Immature natural killer cell (primary cell): ENCODE measurements at regions not wholly inside any gene's neighbourhood (a gene's known extent, or its start where the extent isn't known, plus 50 kb on each side); places are given as distances from the start of the nearest gene placed in this dataset.

ENCODE experiments used
- DNase-seq, 3 donors: peaks; one replicate each; pipeline ENCODE4 v3.0.0; 2022; ENCODE audit warnings: mixed read lengths in 1 of 3
- H3K27ac Mint-ChIP-seq, 6 donors: one replicate each; pipeline ENCODE4 v1.8.0; 2020; ENCODE audit warnings: mixed read lengths in 6 of 6, mild to moderate bottlenecking in 5 of 6, inconsistent platforms in 4 of 6, moderate library complexity in 3 of 6
- H3K27me3 Mint-ChIP-seq, 3 donors: one replicate each; pipeline ENCODE4 v1.8.0; 2020 to 2021; ENCODE audit warnings: low read depth in 3 of 3, mild to moderate bottlenecking in 3 of 3, mixed read lengths in 3 of 3, moderate library complexity in 3 of 3, inconsistent platforms in 1 of 3
- H3K36me3 Mint-ChIP-seq, 3 donors: one replicate each; pipeline ENCODE4 v1.8.0; 2020; ENCODE audit warnings: mixed read lengths in 3 of 3, inconsistent platforms in 2 of 3, mild to moderate bottlenecking in 2 of 3
- H3K4me1 Mint-ChIP-seq, 2 donors: one replicate each; pipeline ENCODE4 v1.8.0; 2020; ENCODE audit warnings: inconsistent platforms in 2 of 2, mild to moderate bottlenecking in 2 of 2, mixed read lengths in 2 of 2, moderate library complexity in 1 of 2
- H3K4me3 Mint-ChIP-seq, 5 donors: one replicate each; pipeline ENCODE4 v1.8.0; 2020; ENCODE audit warnings: mild to moderate bottlenecking in 5 of 5, mixed read lengths in 5 of 5, inconsistent platforms in 3 of 5, moderate library complexity in 3 of 5
- H3K9me3 Mint-ChIP-seq, 6 donors: one replicate each; pipeline ENCODE4 v1.8.0; 2020; ENCODE audit warnings: mild to moderate bottlenecking in 6 of 6, mixed read lengths in 6 of 6, inconsistent platforms in 4 of 6, moderate library complexity in 3 of 6

GRCh38 chr2:219766658-219767057 lies 139.2 kb downstream of the SLC4A3 start:
- DNase-seq: no peak
- no peaks in the 10 kb centered on the region for H3K4me1 Mint-ChIP-seq

DNA sequence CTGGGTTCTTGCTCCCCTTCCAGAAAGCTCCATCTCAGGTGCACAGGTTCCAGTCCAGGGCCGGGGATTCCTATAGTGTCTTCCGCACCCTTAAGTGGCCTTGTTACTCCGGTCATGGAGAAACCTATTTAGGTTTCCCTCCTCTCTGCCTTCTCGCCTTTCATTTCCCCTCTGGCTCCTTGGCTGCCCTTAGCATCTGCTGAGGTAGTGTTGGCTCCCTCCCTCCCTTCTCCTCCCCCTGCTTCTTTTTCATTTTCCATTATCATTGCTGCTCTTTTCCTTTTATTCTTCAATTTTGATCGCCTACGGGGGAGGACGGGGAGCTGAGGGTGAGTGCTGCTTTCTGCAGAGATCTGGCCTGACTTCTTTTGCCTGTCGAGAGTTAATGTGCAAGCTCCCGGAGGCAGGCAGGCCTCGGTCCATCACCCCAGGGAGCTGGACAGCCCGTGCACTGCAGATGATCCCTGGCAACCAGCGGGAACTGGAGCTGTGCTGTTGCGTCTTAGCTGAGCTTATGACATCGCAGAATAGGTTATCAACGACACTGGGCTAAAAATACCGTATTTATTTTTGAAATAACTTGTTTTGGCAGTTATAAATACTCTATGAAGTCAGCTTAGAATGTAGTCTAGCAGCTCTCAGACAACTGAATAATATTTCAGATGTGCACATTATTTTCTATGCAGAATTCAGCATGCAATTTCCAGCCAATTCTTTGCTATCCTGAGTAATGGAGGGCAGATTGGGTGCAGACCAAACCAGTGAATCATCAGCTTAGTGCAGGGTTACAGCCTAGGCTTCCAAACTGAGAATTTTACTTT lies 141.9 kb downstream of the SLC4A3 start:
- H3K27me3 Mint-ChIP-seq: peaks cover 0 to 3% (median 0%) of the 10 kb centered on the region in 3 donors
- H3K36me3 Mint-ChIP-seq: no peaks in the 10 kb centered on the region
- H3K4me3 Mint-ChIP-seq: no peak overlapping the region
- no peak overlapping the region for H3K27ac Mint-ChIP-seq
- no peak for DNase-seq
- H3K4me1 Mint-ChIP-seq: no peaks in the 10 kb centered on the region
- H3K9me3 Mint-ChIP-seq: no peaks in the 10 kb centered on the region

More at GRCh38 chr2:219766658-219767057, 139.2 kb downstream of the SLC4A3 start:
- Mint-ChIP-seq H3K27ac (no peak overlapping the region), H3K27me3 (peaks cover 0 to 3% (median 2%) of the 10 kb centered on the region in 3 donors), H3K36me3 (no peaks in the 10 kb centered on the region), H3K4me3 (no peak overlapping the region), H3K9me3 (no peaks in the 10 kb centered on the region)

GRCh38 chr2:219772103-219772635 lies 144.7 kb downstream of the SLC4A3 start:
- DNase-seq: no peak
- Mint-ChIP-seq H3K36me3 (no peaks in the 10 kb centered on the region), H3K9me3 (no peaks in the 10 kb centered on the region), H3K27me3 (peaks cover 0 to 9% (median 0%) of the 10 kb centered on the region in 3 donors), H3K4me1 (no peaks in the 10 kb centered on the region), H3K4me3 (no peak overlapping the region), H3K27ac (no peak overlapping the region)

GRCh38 chr2:219772697-219773096 lies 145.3 kb downstream of the SLC4A3 start:
- no peaks in the 10 kb centered on the region for H3K9me3 Mint-ChIP-seq
- DNase-seq: no peak
- peaks cover 0 to 9% (median 0%) of the 10 kb centered on the region in 3 donors for H3K27me3 Mint-ChIP-seq
- H3K4me3 Mint-ChIP-seq: no peak overlapping the region
- no peaks in the 10 kb centered on the region for H3K36me3 Mint-ChIP-seq
- no peaks in the 10 kb centered on the region for H3K4me1 Mint-ChIP-seq
- no peak overlapping the region for H3K27ac Mint-ChIP-seq

DNA sequence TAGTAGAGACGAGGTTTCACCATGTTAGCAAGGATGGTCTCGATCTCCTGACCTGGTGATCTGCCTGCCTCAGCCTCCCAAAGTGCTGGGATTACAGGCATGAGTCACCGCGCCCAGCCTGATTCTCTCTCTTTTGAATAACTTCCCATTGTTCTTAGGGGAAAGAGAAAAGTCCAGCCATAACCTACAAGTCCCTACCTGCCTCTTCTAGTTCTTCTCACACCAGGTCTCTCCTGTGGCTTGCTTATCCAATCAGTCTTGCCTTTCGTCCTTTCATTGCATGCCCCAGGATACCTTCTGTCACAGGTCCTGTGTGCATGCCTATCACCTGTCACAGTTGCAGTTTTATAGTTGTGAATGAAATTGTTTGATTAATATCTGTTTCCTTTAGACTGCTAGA lies 148.1 kb downstream of the SLC4A3 start:
- Mint-ChIP-seq H3K4me1 (no peaks in the 10 kb centered on the region), H3K9me3 (no peaks in the 10 kb centered on the region), H3K27ac (no peak overlapping the region), H3K27me3 (peaks cover 0 to 8% (median 0%) of the 10 kb centered on the region in 3 donors), H3K4me3 (no peak overlapping the region), H3K36me3 (no peaks in the 10 kb centered on the region)
- DNase-seq: no peak

- H3K27me3 Mint-ChIP-seq: peaks cover 0 to 8% (median 0%) of the 10 kb centered on the region in 3 donors
- no peaks in the 10 kb centered on the region for H3K4me1 Mint-ChIP-seq
- H3K4me3 Mint-ChIP-seq: no peak overlapping the region
- DNase-seq: no peak
- H3K36me3 Mint-ChIP-seq: no peaks in the 10 kb centered on the region
- H3K27ac Mint-ChIP-seq: no peak overlapping the region
- no peaks in the 10 kb centered on the region for H3K9me3 Mint-ChIP-seq
These were observed 150.0 kb downstream of the SLC4A3 start for GRCh38 chr2:219777388-219777787.

DNA sequence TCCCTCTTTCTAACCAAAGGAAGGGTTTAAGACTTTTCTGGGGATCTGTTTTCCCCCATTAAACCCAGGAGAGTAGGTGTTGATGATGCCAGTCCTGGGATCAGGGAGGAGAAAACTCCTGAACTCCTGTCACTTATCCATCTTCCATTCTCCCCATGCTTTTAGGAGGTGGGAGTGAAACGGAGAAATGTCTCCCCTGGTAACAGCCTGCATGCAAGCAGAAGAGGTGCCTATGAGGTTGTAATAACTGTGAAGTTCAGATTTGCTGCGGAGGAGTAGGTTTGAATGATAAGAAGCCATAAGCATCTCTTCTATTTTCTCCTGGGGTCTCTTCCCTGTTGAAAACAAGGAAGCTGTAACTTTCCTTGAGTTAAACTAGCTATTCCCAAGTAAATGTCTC lies 150.8 kb downstream of the SLC4A3 start:
- Mint-ChIP-seq H3K27ac (no peak overlapping the region), H3K4me1 (no peaks in the 10 kb centered on the region), H3K9me3 (no peaks in the 10 kb centered on the region), H3K4me3 (no peak overlapping the region), H3K36me3 (no peaks in the 10 kb centered on the region), H3K27me3 (peaks cover 0 to 8% (median 0%) of the 10 kb centered on the region in 3 donors)
- no peak for DNase-seq

DNA sequence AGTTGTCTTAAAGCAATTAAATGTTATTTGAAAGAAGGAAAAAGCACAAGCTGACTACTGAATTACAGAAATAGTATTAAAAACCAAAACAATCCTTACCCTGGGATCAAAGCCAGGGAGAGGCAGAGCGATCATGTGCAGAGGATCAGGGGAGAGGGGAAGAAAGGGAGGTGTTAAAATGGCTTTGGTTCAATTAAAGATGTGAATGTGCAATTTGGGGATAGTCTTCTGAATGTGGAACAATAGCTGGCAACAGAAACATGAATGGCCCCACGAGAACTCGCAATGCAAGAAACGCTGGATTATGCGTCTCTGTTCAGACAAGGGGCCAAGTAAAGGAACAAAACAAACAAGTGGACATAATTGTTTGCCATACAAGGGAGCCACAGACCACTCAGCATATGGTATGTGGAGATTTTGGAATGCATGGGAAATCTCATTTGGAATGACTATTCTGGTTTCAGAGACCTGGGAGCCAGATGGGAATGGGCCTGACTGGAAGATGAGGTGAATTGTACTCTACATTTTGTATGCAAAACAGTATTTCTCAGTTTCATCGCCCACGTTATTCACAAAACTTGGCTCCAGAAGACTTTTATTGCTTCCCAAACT lies 155.4 kb downstream of the SLC4A3 start:
- Mint-ChIP-seq H3K9me3 (no peaks in the 10 kb centered on the region), H3K4me1 (no peaks in the 10 kb centered on the region), H3K27me3 (peaks cover 0 to 2% (median 1%) of the 10 kb centered on the region in 3 donors), H3K4me3 (no peak overlapping the region), H3K27ac (no peak overlapping the region), H3K36me3 (no peaks in the 10 kb centered on the region)
- DNase-seq: no peak

- no peaks in the 10 kb centered on the region for H3K36me3 Mint-ChIP-seq
- peaks cover 0 to 2% (median 0%) of the 10 kb centered on the region in 6 donors for H3K9me3 Mint-ChIP-seq
- no peak for DNase-seq
- H3K4me1 Mint-ChIP-seq: no peaks in the 10 kb centered on the region
- H3K4me3 Mint-ChIP-seq: no peak overlapping the region
- peaks cover 0 to 2% (median 1%) of the 10 kb centered on the region in 3 donors for H3K27me3 Mint-ChIP-seq
- H3K27ac Mint-ChIP-seq: no peak overlapping the region
These were observed 156.0 kb downstream of the SLC4A3 start for GRCh38 chr2:219783359-219783975.

- Mint-ChIP-seq H3K27ac (no peak overlapping the region), H3K4me1 (no peaks in the 10 kb centered on the region), H3K9me3 (peaks cover 0 to 3% (median 0%) of the 10 kb centered on the region in 6 donors), H3K36me3 (no peaks in the 10 kb centered on the region), H3K4me3 (no peak overlapping the region), H3K27me3 (peaks cover 0 to 2% (median 1%) of the 10 kb centered on the region in 3 donors)
- no peak for DNase-seq
These were observed 156.7 kb downstream of the SLC4A3 start for GRCh38 chr2:219784178-219784577.

DNA sequence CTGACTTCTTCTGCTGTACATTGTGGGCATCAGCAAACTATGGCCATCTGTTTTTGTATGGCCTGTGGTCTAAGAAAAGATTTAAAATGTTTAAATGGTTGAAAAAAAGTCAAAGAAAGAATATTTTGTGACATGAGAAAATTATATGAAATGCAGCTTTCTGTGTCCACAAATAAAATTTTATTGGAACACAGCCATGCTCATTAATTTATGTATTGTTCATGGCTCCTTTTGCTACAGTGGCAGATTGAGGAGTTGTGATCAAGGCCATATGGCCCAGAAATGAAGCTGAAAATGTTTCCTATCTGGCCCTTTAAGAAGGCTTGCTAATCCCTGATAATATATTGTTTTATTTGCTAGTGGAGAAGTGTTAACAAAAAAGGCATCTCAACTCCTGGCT lies 162.0 kb downstream of the SLC4A3 start:
- no peak overlapping the region for H3K4me3 Mint-ChIP-seq
- peaks cover 0 to 3% (median 0%) of the 10 kb centered on the region in 3 donors for H3K27me3 Mint-ChIP-seq
- DNase-seq: no peak
- H3K9me3 Mint-ChIP-seq: peaks cover 0 to 8% (median 0%) of the 10 kb centered on the region in 6 donors
- H3K27ac Mint-ChIP-seq: no peak overlapping the region
- no peaks in the 10 kb centered on the region for H3K4me1 Mint-ChIP-seq
- no peaks in the 10 kb centered on the region for H3K36me3 Mint-ChIP-seq

DNA sequence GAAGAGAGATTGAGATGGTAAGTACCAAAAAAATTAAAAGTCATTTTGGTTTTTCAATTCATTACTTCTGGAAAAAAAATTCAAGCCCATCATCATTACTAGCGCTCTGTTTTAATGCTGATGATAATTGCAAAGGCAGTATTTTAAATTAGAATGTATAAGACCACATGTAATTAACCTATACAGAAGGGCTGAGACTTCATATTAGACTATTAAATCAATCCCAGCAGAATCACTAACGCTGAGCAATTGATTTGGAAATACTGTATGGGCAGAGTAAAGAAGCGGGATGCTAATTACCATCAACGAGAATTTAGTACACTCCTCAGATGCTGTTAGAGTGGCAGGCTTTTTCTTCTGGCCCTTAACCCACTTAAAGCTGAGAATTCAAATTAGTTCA lies 165.0 kb downstream of the SLC4A3 start:
- peaks cover 0 to 3% (median 1%) of the 10 kb centered on the region in 3 donors for H3K27me3 Mint-ChIP-seq
- no peak overlapping the region for H3K27ac Mint-ChIP-seq
- DNase-seq: no peak
- H3K9me3 Mint-ChIP-seq: peaks cover 0 to 8% (median 0%) of the 10 kb centered on the region in 6 donors
- no peak overlapping the region for H3K4me3 Mint-ChIP-seq
- H3K36me3 Mint-ChIP-seq: no peaks in the 10 kb centered on the region
- H3K4me1 Mint-ChIP-seq: no peaks in the 10 kb centered on the region

DNA sequence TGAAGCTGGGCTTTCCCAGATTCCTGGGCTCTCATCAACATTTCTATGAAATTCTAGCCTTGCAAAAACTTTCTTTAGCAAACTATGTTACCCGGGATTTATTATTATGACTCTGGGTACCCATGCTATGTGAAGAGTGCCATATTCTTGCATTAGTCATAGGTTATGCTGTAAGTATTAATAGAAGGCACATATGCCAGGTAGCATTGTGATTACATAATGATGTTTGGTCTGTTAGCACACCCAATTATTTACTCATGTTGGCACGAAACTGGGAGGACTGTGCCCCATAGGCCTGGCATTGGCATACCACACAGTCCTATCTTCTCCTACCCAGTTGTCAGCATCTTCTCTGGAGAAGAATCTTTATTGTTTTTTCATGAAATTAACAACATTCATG lies 171.0 kb downstream of the SLC4A3 start:
- H3K27me3 Mint-ChIP-seq: peaks cover 0 to 1% (median 0%) of the 10 kb centered on the region in 3 donors
- DNase-seq: no peak
- H3K4me1 Mint-ChIP-seq: no peaks in the 10 kb centered on the region
- H3K4me3 Mint-ChIP-seq: no peak overlapping the region
- no peak overlapping the region for H3K27ac Mint-ChIP-seq
- no peaks in the 10 kb centered on the region for H3K9me3 Mint-ChIP-seq
- no peaks in the 10 kb centered on the region for H3K36me3 Mint-ChIP-seq

GRCh38 chr2:219803294-219803693 lies 175.9 kb downstream of the SLC4A3 start:
- Mint-ChIP-seq H3K27me3 (no peaks in the 10 kb centered on the region), H3K4me1 (no peaks in the 10 kb centered on the region), H3K4me3 (no peak overlapping the region), H3K36me3 (no peaks in the 10 kb centered on the region), H3K9me3 (peaks cover 0 to 1% (median 0%) of the 10 kb centered on the region in 6 donors), H3K27ac (no peak overlapping the region)
- DNase-seq: no peak
